ENCODE measurements at regions not wholly inside any gene's neighbourhood (a gene's known extent, or its start where the extent isn't known, plus 50 kb on each side); places are given as distances from the start of the nearest gene placed in this dataset.

DNA sequence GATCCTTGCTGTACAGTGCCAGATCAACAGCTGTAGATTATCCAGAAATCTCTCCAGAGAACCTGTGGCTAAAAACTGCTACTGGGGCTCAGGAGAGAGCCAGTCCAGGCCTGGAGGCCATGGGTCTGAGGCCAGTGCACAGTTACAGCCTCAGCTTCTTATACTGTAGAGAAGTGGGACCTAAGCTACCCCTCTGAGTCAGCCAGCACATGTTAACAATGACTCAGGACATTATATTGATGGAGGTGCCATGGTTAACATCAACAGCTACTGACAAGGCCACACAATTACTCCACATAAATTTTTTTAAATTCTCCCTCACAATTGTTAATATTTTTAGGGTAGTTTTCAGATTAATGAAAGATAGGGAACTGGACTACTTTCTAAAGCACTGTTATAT is 138.5 kb downstream of the RBM26 start:
- intact Hi-C loops (cut with DNase I) = no loop called here
- ATAC-seq = no peak

GRCh38 chr13:79258489-79258888 is 147.6 kb downstream of the RBM26 start:
- intact Hi-C loops (cut with DNase I) = no loop called here
- no peaks in the 10 kb centered on the region for H3K27me3 ChIP-seq (ENCODE audit: low read depth)

More for the DNA sequence above, 138.5 kb downstream of the RBM26 start:
- Histone ChIP-seq H3K4me3 (no peak overlapping the region), H3K36me3 (no peaks in the 10 kb centered on the region), H3K27me3 (ENCODE audit: low read depth) (no peaks in the 10 kb centered on the region), H3K9me3 (no peaks in the 10 kb centered on the region), H3K27ac (no peak overlapping the region), H3K4me1 (peaks cover 3% of the 10 kb centered on the region)
- TF ChIP-seq CTCF (IDR thresholded peaks at IDR 0.05) = no peak
- no peak for DNase-seq

DNA sequence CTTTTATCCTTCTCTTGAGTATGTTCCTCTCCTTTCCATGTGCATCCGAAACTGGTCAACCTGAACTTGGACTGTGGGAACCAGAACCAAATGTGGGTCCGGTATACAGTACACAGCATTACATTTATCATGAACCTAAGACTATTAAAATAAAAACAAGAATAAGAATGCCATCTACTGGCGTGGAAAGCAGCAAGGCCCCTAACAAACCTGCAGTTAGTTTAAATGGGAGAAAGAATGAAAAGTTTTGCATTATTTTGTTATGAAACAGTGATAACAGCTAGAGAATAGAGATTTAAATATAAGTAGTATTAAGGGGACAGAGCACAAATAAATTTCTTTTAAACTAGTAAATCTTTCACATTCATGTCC is 159.5 kb downstream of the RBM26 start:
- Histone ChIP-seq H3K4me3 (no peak overlapping the region), H3K4me1 (no peaks in the 10 kb centered on the region), H3K27me3 (ENCODE audit: low read depth) (no peaks in the 10 kb centered on the region), H3K9me3 (no peaks in the 10 kb centered on the region), H3K36me3 (no peaks in the 10 kb centered on the region), H3K27ac (no peak overlapping the region)
- no peak for DNase-seq
- TF ChIP-seq CTCF (IDR thresholded peaks at IDR 0.05) = no peak
- intact Hi-C loops (cut with DNase I) = no loop called here
- ATAC-seq = no peak

More at GRCh38 chr13:79258489-79258888, 147.6 kb downstream of the RBM26 start:
- Histone ChIP-seq H3K4me1 (no peaks in the 10 kb centered on the region), H3K4me3 (no peak overlapping the region), H3K27ac (no peak overlapping the region), H3K36me3 (no peaks in the 10 kb centered on the region), H3K9me3 (no peaks in the 10 kb centered on the region)
- DNase-seq (no peak), ATAC-seq (no peak)
- no peak for TF ChIP-seq CTCF (IDR thresholded peaks at IDR 0.05)

GRCh38 chr13:79245937-79246577 is 160.0 kb downstream of the RBM26 start:
- H3K27me3 ChIP-seq (ENCODE audit: low read depth) = no peaks in the 10 kb centered on the region
- no peak for TF ChIP-seq CTCF (IDR thresholded peaks at IDR 0.05)
- peak in 1 of 2 donors; percentile 37 for ATAC-seq
- intact Hi-C loops (cut with DNase I) = no loop called here
- H3K36me3 ChIP-seq = no peaks in the 10 kb centered on the region
- no peak overlapping the region for H3K4me3 ChIP-seq
- H3K4me1 ChIP-seq = no peaks in the 10 kb centered on the region
- DNase-seq = no peak
- no peaks in the 10 kb centered on the region for H3K9me3 ChIP-seq
- no peak overlapping the region for H3K27ac ChIP-seq

DNA sequence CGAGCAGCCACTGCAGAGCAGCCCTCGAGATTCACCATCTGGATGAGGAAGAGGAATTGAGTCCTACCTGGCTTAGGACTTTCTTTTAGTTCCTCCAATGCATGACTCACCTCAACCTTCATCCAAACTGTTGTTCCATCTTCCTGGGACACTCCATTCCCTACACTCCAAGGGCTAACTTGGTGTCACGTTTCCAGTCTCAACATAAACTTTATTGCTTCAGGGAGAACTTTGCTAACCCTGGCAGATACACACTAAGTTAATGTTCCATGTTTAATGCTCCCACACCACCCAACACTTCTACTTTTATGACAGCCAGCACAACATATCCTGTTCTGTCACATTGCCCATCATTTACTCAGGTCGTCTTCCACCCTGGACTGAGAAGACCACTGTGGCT is 164.4 kb downstream of the RBM26 start:
- H3K36me3 ChIP-seq = no peaks in the 10 kb centered on the region
- no peak overlapping the region for H3K4me3 ChIP-seq
- ATAC-seq (no peak), DNase-seq (no peak)
- no peak for TF ChIP-seq CTCF (IDR thresholded peaks at IDR 0.05)
- no peaks in the 10 kb centered on the region for H3K9me3 ChIP-seq
- no peak overlapping the region for H3K27ac ChIP-seq
- no peaks in the 10 kb centered on the region for H3K27me3 ChIP-seq (ENCODE audit: low read depth)
- H3K4me1 ChIP-seq = no peaks in the 10 kb centered on the region
- intact Hi-C loops (cut with DNase I) = no loop called here

Measured in lower lobe of right lung (tissue), 2 donors.